ENCODE measurements at regions not wholly inside any gene's neighbourhood (a gene's known extent, or its start where the extent isn't known, plus 50 kb on each side); places are given as distances from the start of the nearest gene placed in this dataset.
A peak's percentile ranks its signal among the peaks of the same experiment; 100 is the strongest.
"Not testable (repeated sequence)": the region's sequence is repeated elsewhere in the genome, so short reads cannot be mapped to it uniquely, and the experiment has no call there.

DNA sequence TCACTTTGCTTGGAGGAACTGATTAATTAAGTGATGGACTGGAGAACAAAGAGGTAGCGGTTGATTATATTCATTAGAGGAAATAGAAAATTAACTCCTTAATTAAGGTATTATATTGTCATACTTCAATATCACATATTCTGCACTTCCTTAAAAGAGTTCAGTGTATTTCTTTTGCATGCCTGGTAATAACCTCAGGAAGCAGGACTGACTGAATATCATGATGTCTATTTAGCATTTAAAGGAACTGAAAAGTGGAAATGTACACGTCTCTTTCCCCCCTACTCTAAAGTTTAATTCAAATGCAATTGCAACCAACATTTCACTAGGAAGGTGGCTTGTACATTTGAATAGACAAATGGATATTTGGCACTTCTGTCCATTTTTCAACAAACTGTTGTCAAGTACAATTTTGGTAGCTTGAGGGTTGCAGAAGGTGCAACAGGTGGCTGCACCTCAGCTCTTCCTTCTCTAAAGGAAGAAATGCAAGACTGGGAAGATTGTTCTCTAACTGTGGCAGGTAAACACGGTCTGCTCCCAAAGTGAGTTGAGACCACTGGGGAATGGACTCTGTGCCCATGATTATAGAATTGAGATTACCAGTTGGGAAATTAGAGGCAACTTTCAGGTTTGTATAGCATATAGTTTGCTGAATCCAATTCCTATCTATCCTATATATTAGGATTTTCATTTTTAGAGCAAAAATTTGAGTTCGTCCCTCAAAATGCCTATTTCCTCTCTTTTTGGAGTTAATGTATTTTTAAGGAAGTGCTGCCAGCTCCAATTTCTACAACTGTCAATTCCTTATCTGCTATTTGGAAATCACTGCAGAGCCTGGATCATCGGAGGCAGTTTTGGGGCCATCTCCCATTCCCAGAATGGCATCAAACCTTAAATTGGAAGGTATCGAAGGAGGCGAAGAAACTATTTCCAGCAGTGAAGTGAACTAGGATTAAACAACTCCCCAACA is 98.9 kb upstream of the TAF11L2 start:
- no peak for DNase-seq (ENCODE audit: low read depth, low spot score)
- no peak overlapping the region for H3K27ac ChIP-seq

DNA sequence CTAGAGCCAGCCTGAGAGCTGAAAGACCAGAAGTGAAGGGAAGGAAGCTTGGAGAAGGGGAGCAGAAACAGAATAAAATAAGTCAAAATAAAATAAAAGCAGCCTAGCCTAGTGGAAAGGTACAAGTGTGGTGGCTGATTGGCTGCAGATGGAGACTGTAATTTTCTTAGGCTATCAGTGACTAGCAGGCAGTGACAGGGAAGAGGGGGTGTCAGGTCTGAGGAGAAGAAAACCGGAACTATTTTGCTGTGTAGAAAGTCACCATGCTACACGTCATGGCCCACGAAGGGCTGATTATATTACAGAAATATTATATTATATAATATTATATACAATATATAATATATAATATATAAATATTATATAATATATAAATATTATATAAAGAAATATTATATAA is 98.1 kb upstream of the TAF11L2 start:
- H3K27ac ChIP-seq: no peak overlapping the region
- no peak for DNase-seq (ENCODE audit: low read depth, low spot score)

DNA sequence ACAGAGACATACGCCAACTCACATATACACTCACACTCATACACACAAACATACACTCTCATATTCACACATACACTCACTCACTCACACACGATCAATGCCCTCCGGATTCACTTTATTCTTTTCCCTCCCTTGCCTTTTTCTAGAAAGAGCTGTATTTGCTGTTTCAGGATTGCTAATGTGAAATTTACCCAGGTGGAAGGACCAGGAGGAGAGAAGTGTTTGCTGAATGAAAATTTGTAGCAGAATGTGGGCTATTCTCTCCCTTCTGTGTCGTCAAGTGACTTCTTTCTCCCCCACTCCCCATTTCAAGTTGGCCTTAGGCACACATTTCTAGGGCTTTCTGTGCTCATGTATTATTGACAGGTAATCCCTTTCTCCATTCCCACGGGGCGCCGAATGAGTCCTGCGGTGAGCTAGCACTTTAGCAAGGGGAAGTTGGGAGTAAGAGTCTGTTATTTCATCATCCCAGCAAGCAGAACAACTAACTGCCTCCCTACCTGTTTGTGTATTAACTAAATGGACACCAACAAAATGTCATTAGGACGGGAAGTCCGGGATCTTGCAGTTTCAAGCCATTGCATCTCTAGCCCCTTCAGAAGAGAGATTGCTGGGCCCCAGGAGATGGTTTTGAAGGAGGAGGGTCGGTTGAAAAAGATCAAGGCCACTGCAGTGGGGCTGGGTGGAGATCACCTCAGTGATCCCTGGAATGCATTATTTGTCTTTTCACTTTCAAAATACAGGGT is 97.1 kb upstream of the TAF11L2 start:
- DNase-seq (ENCODE audit: low read depth, low spot score): no peak
- no peak overlapping the region for H3K27ac ChIP-seq

DNA sequence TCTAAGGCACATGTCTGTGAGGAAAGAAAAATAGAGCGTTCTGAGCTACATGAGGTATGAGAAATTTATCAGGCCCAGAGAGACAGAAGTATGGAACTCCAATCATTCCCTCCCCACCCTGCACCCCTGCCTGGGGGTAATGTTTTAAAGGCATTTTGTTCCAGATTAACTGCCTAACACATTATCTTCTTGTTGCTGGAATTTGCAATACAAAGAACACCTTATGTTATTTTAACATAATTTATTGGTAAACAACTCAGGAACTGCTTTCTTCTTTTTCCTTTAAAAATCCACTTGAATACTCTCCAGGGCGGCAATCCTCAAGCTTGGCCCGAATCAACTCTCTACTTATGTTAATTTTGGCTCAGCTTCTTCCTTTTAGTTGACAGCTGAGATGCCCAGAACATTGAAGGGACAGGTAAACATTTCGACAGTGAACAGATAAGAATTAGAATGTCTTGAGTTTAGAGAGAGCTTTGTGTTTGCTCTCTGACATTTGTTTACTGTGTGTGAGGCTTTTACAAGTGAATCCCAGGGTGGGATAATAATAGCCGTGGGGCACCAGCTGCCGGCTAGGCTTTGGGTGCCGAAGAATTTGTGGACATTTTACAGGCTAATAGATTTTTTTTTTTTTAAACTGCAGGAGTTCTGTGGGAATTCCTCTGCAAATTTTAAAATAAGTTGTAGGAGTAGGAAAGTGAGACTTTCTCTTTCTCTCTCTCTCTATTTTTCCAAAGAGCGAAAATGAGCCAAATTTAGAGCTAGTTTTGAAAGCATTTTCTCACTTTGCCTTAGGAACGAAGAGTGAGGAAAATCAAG is 96.4 kb upstream of the TAF11L2 start:
- no peak overlapping the region for H3K27ac ChIP-seq

DNA sequence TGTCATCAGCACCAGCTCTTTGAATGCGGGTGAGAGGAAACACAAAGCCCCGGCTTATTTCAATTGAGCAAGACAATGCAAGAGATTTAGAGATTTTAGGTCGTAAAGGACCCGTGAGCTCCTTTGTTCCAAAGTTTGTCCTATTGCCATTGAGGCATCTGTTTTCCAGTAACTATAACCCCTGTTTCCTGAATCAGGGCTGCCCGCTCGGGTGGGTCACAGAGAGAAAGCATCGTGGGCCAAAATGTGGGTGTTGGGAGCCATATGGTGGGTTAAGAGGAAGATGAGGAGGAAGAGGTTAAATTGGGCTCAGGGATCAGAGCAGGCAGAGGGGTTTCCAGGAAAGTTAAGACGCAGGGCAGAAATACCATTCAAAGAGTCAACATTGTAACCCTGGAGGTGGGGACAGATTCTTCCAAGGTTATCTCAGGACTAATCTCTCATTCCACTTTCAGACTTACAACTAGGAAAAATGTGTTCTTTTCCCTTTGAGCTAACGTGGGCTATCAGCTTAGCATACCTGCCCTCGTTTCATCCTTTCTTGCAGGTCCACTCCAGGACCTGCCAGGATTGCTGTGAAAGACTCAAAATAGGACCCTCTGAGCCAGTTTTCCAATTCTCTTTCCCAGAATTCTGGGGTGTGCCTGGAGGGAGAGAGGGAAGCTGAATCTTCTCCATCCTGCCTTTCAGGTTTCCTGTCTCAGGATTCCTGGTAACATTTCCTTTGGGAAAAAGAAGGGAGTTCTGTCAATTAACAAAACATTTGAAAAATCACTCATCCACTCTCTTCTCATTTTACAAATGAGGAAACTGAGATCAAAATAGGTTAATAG is 95.5 kb upstream of the TAF11L2 start:
- no peak overlapping the region for H3K27ac ChIP-seq
- DNase-seq (ENCODE audit: low read depth, low spot score): no peak

More for the DNA sequence above, 96.4 kb upstream of the TAF11L2 start:
- no peak for DNase-seq (ENCODE audit: low read depth, low spot score)

DNA sequence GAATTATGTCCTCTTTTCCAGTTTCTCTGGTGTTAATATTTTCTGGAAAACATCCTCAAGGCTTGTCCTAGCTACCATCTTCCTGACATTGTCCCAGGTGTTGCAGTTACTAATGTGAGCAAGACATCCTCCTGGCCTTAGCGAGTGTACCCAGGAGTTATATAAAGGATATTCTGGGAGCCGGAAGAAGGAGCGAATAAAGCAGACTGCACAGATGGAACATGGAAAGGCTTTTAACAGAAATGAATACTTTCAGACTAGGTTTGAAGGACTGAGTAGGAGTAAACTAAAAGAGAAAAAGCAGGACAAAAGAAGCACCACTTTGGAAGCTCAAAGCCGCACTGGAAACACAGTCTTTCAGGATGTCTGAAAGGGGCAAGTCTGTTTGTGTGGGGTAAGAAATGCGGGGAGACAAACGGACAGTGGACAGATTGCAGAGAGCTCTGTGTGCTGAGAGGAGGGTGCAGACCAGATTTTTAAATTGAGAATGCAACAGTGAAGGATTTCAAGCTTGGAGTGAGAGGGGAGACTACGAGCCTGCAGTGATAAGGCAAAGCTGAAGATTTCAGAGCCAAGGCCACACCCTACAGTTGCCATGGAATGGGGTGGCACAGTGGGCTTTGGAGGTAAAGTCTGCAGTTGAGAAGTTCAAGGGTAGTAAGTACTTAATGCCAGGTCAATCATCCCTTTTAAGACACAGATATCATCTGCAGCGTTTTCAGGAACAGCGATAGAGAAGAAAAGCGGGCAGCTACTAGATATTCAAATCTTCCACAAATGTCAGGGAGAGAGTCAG is 94.1 kb upstream of the TAF11L2 start:
- DNase-seq (ENCODE audit: low read depth, low spot score): no peak
- no peak overlapping the region for H3K27ac ChIP-seq

DNA sequence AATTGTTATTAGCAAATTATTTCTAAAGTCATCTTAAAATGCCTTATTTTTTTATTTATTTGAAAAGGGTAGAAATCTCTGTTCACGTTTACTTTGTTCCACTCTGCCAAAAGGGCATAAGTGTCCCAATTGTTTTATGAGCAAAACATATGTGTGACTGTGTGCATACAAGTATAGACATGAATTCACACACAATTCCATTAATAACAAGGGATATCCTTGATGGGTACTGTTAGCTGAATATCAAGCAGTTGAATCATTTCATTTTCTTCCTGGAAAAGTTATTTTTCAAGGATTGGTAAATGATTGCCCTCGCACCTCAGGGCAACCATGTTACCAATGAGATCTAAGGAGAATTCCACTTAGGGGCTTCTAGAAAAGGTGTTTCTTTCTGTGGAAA is 92.1 kb upstream of the TAF11L2 start:
- DNase-seq (ENCODE audit: low read depth, low spot score): no peak
- peak overlapping the region; percentile 82 for H3K27ac ChIP-seq

DNA sequence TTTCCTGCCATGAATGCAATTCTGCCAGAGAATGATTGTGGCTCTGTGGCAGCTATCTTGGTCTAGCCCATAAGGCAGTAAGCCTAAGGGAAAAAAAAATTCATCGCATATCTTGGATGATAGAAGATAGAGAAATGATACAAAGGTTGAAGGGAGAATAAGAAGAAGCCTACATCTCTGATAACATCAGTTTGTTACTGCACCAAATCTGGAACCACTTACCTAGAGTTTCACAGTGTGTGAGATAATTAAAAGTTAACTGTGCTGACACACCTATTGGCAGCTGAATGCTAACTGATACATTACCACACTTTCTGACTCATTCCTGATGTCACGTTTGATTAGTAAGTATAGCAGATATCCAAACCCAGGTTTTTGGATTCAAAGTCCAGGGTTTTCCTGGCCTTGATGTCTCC is 91.6 kb upstream of the TAF11L2 start:
- DNase-seq (ENCODE audit: low read depth, low spot score): no peak

DNA sequence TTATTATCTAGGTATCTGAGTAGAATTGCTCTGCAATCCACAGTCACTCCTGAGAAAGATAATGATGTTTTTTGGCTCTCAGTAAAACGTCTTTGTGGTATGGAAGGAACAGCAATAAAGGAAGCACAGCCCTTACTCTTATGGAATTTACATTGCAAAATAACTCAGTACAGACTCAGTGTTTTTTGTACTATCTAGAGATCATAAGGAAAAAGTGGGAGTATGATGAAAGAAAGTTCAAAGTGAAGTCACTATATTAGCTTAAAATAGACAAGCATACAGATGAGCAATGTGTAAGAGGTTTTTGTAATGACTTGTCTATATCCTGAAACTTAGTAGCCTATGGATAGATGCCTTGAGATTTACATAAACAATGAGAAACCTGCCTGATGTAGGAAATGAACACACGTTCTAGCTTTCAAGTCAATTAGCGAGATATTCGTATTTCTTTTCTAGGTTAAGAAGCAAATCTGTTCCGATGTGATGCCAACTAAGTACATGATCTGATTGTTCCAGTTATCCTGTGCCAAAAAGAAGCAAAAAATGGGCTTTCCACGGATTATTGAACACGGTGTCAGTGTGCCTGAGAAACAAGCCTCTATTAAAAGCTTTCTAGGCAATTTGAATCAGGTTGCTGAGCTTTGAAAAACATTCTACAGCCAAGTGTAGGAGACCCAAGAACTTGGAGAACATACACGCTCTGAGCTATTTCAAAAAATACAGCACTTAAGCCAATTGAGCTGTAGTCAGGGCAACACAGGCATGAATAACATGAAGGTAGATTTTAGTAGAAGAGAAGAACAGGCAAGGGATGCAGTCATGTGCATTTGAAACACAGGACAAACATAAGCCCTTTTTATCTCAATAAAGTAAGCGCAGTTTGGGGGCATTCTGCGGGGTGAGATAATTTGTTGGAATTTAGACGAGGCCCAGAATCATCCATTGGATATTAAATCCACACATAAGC is 86.3 kb upstream of the TAF11L2 start:
- peak overlapping the region; percentile 80 for H3K27ac ChIP-seq
- no peak for DNase-seq (ENCODE audit: low read depth, low spot score)

More for the DNA sequence above, 91.6 kb upstream of the TAF11L2 start:
- peak overlapping the region; percentile 82 for H3K27ac ChIP-seq

DNA sequence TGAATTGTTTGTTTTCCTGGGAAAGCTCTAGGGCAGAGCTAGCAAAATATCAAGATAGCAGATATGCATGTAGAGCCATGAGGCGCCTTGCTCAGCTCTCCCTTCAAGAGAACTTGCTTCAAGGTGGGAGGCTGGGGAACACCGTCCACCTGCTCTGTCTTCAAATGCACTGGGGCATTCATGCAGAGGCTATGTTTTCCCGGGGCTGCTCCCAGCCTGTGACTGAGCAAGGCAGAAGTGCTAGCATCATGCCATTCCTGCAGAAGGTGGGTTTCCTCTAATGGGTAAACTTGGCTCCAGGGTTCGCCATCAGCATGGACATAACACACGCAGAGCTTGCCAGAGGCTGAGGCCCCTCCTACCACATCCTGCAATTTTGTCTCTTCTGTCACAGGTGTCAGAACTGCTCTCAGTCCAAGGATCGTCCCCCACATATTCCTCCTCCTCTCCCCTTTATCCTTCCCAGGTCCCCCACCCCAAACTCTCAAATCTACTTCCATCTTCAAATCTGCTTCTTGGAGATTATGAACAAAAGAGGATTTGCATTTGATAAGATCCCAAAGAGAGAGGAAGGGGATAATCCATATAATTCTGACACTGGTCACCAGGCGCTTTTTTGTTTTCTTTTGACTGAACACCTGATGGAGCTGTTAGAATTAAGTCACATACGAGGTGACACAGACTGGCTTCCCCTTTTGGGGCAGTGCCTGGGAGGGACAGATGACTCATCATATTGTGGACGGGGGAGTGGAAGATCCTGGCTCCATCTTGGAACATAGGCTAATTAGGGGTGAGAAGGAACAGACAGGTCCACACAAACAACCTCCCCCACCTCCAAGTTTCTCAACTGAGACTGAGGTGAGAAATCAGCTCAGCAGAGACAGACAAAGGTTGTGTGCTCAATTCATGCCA is 85.0 kb upstream of the TAF11L2 start:
- no peak for DNase-seq (ENCODE audit: low read depth, low spot score)
- no peak overlapping the region for H3K27ac ChIP-seq

DNA sequence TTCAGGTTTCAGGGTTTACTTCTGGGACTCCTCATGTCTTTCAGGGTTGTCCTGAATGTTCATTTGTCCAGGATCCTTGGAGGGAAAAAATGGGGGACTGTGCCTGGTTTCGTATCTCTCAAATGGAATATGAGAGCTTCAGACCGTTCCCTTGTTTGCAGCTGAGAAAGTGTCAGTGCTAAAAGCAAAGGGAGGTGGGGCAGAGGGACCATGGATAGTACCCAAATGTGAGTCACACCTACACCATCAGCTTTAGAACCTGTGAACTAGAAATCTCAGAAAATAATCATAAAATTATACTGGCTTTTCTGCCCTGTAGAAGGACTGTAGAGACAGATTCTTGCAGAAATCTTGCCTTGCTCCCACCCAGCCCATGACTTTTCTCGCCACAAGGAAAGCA is 84.3 kb upstream of the TAF11L2 start:
- no peak for DNase-seq (ENCODE audit: low read depth, low spot score)
- no peak overlapping the region for H3K27ac ChIP-seq

DNA sequence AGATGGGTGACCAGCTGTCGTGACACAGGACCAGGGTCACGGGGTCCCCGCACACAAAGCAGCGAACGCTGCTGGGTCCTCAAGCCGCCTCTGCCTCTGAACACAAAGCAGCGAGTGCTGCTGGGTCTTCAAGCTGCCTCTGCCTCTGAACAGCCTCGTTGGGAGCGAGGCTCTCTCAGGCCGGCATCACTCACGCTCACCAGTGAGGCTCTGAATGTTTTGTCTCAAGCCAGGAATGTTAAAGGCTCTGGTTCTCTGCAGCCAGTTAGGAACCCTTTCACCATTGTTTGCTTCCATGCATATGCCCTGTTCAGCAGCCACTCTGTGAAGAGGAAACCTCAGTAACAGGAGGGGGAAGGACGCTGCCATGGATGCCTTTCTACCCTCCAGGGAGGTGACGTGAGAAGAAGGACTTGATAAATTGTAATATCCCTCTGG is 82.7 kb upstream of the TAF11L2 start:
- no peak for DNase-seq (ENCODE audit: low read depth, low spot score)
- H3K27ac ChIP-seq: no peak overlapping the region

DNA sequence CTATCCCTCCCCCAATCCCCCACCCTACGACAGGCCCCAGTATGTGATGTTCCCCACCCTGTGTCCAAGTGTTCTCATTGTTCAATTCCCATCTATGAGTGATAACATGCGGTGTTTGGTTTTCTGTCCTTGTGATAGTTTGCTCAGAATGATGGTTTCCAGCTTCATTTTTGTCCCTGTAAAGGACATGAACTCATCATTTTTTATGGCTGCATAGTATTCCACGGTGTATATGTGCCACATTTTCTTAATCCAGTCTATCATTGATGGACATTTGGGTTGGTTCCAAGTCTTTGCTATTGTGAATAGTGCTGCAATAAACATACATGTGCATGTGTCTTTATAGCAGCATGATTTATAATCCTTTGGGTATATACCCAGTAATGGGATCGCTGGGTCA is 81.7 kb upstream of the TAF11L2 start:
- not testable (repeated sequence) for DNase-seq (ENCODE audit: low read depth, low spot score); H3K27ac ChIP-seq

DNA sequence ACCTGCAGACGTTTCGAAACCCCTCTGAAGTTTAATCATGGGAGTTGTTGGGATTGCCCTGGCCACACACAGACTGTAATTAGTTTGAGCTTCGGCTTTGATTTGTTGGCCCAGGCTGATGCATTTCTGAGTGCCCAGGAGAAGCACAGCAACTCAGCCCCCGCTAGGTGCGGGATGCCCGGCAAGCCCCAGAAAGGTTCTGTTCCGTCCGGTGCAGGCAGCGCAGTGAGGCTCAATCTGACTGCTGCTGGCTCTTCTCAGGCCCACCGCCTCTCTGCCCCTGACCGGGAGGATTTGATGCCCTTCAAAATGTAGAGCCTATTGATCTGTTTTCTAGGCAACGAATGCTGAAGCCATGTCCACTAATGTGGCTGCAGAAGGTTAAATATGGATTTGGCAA is 73.4 kb upstream of the TAF11L2 start:
- DNase-seq (ENCODE audit: low read depth, low spot score): no peak
- no peak overlapping the region for H3K27ac ChIP-seq

DNA sequence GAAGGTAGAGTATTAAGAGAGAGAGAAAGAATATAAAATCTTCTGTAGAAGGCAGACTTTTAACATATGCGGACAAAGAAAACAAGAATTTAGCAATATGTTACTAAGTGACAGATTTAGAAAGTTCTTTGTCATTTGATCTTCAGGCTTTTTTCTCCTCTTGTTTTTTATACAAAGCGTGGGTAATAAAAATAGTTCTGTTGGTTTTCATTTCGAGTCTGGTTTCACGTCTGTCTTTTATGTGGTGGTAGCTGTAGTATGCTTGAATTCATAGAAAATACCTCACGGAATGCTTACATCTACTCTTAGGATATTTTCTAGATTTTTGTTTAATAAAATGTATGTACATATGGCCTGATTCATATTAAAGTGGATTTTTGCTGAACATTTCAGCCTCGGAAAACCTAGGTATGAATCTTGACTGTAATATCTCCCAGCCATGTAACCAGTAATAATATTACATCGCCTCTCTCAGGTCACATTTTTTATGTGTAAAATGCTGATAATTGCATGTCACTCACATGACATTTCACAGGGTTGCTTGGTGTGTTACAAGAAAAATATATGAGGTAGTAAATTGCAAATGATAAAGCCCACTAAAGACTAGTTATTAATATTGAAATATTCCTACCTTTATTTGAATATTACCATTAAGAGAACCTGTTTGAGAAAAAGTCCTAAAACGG is 72.5 kb upstream of the TAF11L2 start:
- DNase-seq (ENCODE audit: low read depth, low spot score): no peak

DNA sequence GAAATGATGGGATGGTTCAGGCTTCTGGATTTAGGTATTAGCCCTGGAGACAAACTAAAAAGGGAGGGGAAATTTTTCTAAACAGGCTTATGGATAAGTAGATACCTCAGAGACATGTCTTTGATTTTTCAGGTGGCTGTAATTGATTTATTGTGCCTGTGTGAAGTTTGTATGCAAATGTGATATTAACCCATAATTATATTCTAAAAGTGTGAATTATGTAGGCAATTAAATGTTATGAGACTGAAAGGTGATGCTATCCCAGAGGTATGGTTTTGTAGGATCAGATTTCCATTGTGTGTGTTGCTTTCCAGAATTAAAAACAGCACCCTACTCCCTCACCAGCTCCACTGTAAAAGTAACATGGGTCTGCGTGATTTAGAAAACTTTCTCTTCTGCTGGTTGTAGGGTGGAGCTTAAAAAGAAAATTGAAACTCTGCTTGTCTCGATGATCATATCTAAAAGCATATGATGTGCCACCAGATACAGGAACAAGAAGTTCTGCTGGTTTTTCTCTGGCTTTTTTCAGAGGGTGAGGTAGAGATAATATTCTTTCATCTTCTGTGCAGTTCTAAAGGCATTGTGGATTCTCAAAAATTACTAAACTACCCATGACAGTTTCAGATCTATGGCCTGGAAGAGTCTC is 71.8 kb upstream of the TAF11L2 start:
- no peak for DNase-seq (ENCODE audit: low read depth, low spot score)
- no peak overlapping the region for H3K27ac ChIP-seq

More for the DNA sequence above, 72.5 kb upstream of the TAF11L2 start:
- no peak overlapping the region for H3K27ac ChIP-seq
